ENCODE measurements at regions not wholly inside any gene's neighbourhood (a gene's known extent, or its start where the extent isn't known, plus 50 kb on each side); places are given as distances from the start of the nearest gene placed in this dataset.

DNA sequence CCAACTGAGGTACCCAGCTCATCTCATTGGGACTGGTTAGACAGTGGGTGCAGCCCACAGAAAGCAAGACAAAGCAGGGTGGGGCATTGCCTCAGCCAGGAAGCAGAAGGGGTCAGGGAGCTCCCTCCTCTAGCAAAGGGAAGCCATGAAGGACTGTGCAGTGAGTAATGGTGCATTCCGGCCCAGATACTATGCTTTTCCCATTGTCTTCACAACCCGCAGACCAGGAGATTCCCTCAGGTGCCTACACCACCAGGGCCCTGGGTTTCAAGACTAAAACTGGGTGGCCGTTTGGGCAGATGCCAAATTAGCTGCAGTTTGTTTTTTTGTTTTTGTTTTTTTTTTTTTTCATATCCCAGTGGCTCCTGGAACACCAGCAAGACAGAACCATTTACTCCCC lies 235.3 kb downstream of the TACR3 start (continued):
- no peak for TF ChIP-seq JUND (IDR thresholded peaks at IDR 0.05; ENCODE audit: low read depth, low read length)
- no peak for TF ChIP-seq KLF5 (IDR thresholded peaks at IDR 0.05; ENCODE audit: partially characterized antibody)

DNA sequence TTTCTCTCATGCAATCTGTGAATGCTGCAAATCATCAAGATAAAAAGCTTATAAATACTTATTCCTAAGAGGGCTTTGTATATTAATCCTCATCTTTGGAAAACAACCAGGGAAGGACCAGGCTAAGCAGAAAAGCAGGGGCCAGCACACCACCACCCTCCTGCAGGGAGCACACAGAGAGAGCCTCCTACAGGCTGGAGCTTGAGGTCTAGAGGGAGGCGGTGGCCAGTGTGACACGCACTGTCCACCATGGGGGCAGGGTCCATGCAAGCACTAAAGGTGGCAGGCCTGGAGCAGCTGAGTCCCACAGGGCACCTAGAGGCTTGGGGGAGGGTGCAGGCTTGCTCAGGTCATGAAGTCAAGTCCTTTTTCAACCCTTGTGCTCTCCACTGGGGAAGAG lies 236.9 kb downstream of the TACR3 start:
- Histone ChIP-seq H4K20me1 (ENCODE audit: control insufficient read depth, insufficient read depth) (no peaks in the 10 kb centered on the region), H3K27ac (ENCODE audit: control insufficient read depth, insufficient read depth) (no peak overlapping the region), H3K79me2 (ENCODE audit: control insufficient read depth, insufficient read depth, low read length) (no peaks in the 10 kb centered on the region), H3K9me3 (replicated peaks; ENCODE audit: control insufficient read depth, insufficient read depth, low read length) (no peaks in the 10 kb centered on the region), H3K4me1 (ENCODE audit: control insufficient read depth, insufficient read depth, low read length) (no peaks in the 10 kb centered on the region), H3K36me3 (ENCODE audit: control insufficient read depth in 2 of 2, insufficient read depth in 2 of 2, low read length in 1 of 2) (no peaks in the 10 kb centered on the region), H3K4me3 (no peak overlapping the region), H3K9ac (ENCODE audit: control insufficient read depth, insufficient read depth, low read length) (no peak overlapping the region), H2AFZ (ENCODE audit: control insufficient read depth, low read depth, low read length) (no peak overlapping the region), H3K27me3 (replicated peaks in 1 of 2; ENCODE audit: control insufficient read depth in 2 of 2, insufficient read depth in 2 of 2, low read length in 1 of 2) (no peaks in the 10 kb centered on the region), H3K4me2 (ENCODE audit: control insufficient read depth, insufficient read depth) (no peak overlapping the region)
- ChIA-PET SMC1A (ENCODE audit: uncharacterized antibody, unreplicated experiment) (no interaction called here), POLR2A (no interaction called here), CTCF (no interaction called here), RAD21 (ENCODE audit: unreplicated experiment) (no interaction called here)
- DNase-seq (ENCODE audit: low read depth, low spot score) (no peak), ATAC-seq (no peak), FAIRE-seq (no peak)
- intact Hi-C loops (cut with micrococcal nuclease; ENCODE audit: unreplicated experiment) (no loop called here), in situ Hi-C loops (cut with MboI) (no loop called here)
- no TSS peak for BruUV-seq (replicated peaks)
- TF ChIP-seq RUNX3 (IDR thresholded peaks at IDR 0.05; ENCODE audit: low read length) (no peak), NR2F1 (conservative IDR thresholded peaks at IDR 0.05) (no peak), RFX5 (IDR thresholded peaks at IDR 0.05; ENCODE audit: low read depth, low read length) (no peak), POLR2AphosphoS2 (IDR thresholded peaks at IDR 0.05; ENCODE audit: low read depth, low read length) (no peak)
- TF ChIP-seq, protein P1, sequence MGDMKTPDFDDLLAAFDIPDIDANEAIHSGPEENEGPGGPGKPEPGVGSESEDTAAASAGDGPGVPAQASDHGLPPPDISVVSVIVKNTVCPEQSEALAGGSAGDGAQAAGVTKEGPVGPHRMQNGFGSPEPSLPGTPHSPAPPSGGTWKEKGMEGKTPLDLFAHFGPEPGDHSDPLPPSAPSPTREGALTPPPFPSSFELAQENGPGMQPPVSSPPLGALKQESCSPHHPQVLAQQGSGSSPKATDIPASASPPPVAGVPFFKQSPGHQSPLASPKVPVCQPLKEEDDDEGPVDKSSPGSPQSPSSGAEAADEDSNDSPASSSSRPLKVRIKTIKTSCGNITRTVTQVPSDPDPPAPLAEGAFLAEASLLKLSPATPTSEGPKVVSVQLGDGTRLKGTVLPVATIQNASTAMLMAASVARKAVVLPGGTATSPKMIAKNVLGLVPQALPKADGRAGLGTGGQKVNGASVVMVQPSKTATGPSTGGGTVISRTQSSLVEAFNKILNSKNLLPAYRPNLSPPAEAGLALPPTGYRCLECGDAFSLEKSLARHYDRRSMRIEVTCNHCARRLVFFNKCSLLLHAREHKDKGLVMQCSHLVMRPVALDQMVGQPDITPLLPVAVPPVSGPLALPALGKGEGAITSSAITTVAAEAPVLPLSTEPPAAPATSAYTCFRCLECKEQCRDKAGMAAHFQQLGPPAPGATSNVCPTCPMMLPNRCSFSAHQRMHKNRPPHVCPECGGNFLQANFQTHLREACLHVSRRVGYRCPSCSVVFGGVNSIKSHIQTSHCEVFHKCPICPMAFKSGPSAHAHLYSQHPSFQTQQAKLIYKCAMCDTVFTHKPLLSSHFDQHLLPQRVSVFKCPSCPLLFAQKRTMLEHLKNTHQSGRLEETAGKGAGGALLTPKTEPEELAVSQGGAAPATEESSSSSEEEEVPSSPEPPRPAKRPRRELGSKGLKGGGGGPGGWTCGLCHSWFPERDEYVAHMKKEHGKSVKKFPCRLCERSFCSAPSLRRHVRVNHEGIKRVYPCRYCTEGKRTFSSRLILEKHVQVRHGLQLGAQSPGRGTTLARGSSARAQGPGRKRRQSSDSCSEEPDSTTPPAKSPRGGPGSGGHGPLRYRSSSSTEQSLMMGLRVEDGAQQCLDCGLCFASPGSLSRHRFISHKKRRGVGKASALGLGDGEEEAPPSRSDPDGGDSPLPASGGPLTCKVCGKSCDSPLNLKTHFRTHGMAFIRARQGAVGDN (IDR thresholded peaks at IDR 0.05): no peak
- TF ChIP-seq, protein P2, sequence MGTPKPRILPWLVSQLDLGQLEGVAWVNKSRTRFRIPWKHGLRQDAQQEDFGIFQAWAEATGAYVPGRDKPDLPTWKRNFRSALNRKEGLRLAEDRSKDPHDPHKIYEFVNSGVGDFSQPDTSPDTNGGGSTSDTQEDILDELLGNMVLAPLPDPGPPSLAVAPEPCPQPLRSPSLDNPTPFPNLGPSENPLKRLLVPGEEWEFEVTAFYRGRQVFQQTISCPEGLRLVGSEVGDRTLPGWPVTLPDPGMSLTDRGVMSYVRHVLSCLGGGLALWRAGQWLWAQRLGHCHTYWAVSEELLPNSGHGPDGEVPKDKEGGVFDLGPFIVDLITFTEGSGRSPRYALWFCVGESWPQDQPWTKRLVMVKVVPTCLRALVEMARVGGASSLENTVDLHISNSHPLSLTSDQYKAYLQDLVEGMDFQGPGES (IDR thresholded peaks at IDR 0.05): no peak
- TF ChIP-seq, protein P3, sequence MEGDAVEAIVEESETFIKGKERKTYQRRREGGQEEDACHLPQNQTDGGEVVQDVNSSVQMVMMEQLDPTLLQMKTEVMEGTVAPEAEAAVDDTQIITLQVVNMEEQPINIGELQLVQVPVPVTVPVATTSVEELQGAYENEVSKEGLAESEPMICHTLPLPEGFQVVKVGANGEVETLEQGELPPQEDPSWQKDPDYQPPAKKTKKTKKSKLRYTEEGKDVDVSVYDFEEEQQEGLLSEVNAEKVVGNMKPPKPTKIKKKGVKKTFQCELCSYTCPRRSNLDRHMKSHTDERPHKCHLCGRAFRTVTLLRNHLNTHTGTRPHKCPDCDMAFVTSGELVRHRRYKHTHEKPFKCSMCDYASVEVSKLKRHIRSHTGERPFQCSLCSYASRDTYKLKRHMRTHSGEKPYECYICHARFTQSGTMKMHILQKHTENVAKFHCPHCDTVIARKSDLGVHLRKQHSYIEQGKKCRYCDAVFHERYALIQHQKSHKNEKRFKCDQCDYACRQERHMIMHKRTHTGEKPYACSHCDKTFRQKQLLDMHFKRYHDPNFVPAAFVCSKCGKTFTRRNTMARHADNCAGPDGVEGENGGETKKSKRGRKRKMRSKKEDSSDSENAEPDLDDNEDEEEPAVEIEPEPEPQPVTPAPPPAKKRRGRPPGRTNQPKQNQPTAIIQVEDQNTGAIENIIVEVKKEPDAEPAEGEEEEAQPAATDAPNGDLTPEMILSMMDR (IDR thresholded peaks at IDR 0.05 in 2 of 3, conservative IDR thresholded peaks at IDR 0.05 in 1 of 3; ENCODE audit: control insufficient read depth in 2 of 3, extremely low read depth in 1 of 3, insufficient read depth in 1 of 3, low read depth in 3 of 3, low read length in 3 of 3): no peak
- 8% methylated on average over 2 of the region's 2 CpGs for WGBS (ENCODE audit: insufficient coverage, insufficient replicate concordance, low lambda C conversion rate, missing lambda C conversion rate)

Data from GM12878 (cell line).